Muscle of back (tissue), 3 donors: ENCODE measurements at regions not wholly inside any gene's neighbourhood (a gene's known extent, or its start where the extent isn't known, plus 50 kb on each side); places are given as distances from the start of the nearest gene placed in this dataset.

ENCODE experiments used
- DNase-seq, 3 donors: peaks; one replicate each; pipeline versions ENCODE4 v3.0.0 to v3.0.0-alpha.2; 2013

- no peak for DNase-seq
Measured at GRCh38 chr20:48205281-48205782, 420.1 kb upstream of the SULF2 start.

GRCh38 chr20:48204499-48204898 is 419.2 kb upstream of the SULF2 start:
- DNase-seq: no peak

DNA sequence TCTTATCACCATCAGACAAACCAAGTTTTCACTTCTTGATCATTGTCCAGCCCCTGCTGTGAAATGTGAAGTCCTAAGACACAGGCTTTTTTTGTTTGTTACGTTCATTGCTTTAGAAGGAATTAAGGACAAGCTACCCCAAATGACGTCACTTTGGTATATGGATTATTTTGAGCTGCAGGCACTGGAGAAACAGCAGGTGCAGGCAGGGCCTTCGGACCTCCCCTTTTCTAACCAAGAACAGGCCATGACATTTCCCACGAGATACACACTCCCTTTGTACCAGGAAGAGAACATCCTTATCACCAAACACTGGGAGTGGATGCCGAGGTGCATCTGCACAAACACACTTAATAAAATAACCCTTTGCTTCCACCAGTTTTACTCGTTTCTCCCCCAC is 418.0 kb upstream of the SULF2 start:
- DNase-seq: no peak

DNA sequence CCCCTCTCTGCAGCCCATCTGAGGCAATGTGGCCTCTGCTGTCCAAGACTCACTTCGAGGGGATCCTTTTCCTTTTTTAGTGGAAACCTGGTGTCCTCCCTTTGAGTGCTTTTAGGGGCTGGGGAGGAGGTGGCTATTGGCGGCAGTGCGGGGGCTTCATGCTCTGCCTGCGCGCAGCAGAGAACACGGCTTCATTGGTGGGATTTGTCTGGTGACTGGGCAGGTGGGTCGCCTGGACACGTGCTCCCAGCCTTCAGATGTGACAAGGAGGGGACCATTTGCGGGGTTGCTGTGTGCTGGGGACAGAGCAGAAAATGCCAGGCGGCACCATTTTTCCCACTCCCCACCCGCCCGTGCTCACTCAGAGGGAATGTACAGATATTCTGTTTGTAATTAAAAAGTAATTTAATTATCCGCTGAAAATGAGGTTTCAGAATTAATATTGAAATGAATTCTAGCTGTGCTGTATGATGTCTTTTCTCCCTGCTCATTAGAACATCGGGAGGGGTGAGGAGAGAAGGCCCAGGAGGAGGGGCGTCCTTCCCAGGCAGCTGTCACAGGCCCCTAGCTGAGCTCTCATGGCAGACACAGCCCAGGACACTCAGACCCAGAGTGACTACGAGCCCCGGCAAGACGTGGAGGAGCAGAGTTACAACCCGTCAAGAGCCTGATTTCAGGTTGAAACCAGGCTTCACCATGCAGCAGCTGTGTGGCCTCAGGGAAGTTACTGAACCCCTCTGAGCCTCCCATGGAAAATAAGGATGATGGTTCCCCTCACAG is 417.2 kb upstream of the SULF2 start:
- no peak for DNase-seq

- no peak for DNase-seq
Measured at GRCh38 chr20:48201885-48202284, 416.6 kb upstream of the SULF2 start.

GRCh38 chr20:48201188-48201587 is 415.9 kb upstream of the SULF2 start:
- no peak for DNase-seq

- peak; percentile 30 to 84 (median 57) for DNase-seq
Measured at GRCh38 chr20:48198929-48199451, 413.7 kb upstream of the SULF2 start.

- peak in 2 of 3 donors; percentile 53 to 71 for DNase-seq
Measured at GRCh38 chr20:48197066-48197465, 411.8 kb upstream of the SULF2 start.

GRCh38 chr20:48196486-48196885 is 411.2 kb upstream of the SULF2 start:
- DNase-seq: no peak

GRCh38 chr20:48196001-48196400 is 410.7 kb upstream of the SULF2 start:
- DNase-seq: no peak

GRCh38 chr20:48195121-48195870 is 410.0 kb upstream of the SULF2 start:
- DNase-seq: no peak

DNA sequence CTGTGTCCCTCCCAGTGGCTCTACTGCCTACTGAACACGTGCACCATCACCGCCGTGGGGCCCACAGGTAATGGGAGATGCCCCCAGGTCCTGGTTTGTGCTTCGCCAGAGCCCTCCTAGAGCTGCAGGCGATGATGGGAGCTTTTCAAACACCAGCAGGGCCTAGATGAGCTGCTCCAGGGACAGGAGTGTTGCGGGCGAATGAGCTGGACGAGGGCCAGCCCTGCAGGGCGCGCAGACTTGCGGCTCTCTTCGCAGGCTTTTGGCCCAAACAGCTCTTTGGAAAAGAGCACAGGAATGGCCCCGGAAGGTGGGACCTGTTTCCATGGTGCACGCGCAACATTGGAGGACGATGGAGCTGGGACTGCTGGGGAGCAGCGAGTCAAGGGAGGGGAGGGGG is 409.3 kb upstream of the SULF2 start:
- DNase-seq: no peak

DNA sequence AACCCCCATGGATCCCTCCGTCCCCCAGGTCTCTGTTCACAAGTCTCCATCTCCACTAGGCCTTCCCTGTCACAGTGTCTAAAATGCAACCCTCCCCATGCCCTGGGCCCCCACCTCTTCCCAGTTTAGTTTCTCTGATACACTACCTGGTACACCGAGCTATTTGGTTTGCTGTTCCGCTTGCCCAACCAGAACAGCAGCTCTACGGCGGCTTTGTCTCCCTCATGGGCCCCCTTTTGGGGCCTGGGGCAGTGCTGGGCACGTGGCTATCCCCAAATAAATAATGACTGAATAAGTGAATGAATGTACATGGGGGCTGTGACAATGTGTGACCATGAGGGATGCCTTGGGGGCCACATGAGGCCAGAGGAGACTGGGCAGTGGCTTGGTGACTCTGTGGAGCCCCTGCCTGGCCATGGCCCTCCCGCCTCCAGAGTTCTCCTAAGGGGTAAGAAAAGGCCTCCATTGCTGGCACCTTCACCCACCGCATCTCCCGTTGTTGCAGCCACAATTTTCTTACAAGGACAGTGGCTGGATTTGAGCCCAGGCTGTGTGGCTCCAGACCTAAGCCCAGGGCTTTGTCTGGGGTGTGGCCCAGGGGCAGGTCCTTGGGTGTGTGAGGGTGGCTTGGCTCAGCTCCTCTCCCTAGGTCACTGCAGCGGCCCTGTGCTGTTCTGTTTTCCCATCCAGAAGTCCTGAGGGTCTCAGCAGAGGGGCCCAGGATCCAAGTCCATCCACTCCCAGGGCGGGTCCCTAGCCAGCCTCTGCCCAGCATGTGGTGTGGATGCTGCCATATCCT is 408.5 kb upstream of the SULF2 start:
- DNase-seq: no peak

GRCh38 chr20:48192109-48192508 is 406.8 kb upstream of the SULF2 start:
- no peak for DNase-seq

GRCh38 chr20:48191200-48191599 is 405.9 kb upstream of the SULF2 start:
- DNase-seq: no peak

DNA sequence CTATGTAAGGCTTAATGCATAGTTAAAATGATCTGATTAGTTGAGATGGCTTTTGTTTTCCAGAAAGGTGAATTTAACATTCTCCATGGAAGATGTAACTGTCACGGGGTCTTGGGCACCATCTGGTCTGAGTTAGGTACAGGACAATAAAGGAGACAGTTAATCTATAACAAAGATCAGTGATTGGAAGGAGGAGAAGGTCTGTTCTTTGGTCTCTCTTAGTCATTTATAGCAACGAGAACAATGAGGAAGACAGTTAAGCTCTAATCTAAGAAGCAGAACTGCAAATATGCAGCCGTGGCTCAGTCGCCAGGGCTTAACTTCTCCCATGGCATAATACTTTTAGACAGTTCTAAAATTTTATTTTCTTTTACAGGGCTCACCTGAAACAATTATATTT is 405.5 kb upstream of the SULF2 start:
- no peak for DNase-seq

GRCh38 chr20:48189181-48189580 is 403.9 kb upstream of the SULF2 start:
- no peak for DNase-seq

DNA sequence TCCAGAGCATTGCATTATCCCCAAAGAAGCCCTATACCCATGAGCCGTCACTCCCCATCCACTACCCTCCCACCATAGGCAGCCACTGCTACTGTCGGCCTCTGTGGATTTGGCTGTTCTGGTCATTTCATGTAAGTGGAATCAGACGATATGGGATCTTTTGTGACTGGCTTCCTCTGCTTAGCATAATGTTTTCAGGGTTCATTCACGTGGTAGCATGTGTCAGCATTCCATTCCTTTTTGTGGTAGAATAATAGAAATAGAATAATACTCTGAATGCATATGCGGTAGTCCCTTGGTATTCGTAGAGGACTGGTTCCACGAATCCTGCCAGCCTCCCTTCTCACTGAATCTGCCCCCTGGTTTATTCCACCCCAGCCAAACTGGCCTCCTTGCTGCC is 402.6 kb upstream of the SULF2 start:
- no peak for DNase-seq

GRCh38 chr20:48186915-48187314 is 401.6 kb upstream of the SULF2 start:
- no peak for DNase-seq

DNA sequence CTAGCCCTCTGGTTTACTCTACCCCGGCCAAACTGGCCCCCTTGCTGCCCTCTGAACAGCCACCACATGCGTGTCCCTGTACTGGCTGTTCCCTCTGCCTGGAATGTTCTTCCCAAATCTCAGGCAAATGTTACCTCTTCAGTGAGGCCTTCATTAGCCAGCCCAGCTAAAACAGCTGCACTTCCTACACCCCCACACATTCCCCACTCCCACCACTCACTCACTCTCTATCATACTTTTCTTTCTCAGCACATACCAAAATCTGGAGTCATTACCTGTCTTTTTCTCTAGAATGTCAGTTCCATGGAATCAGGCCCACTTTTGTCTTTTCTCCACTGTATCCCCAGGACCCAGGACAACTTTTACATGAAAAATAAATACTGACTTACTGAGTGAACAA is 401.2 kb upstream of the SULF2 start:
- no peak for DNase-seq

- DNase-seq: no peak
Measured at GRCh38 chr20:48184229-48184628, 398.9 kb upstream of the SULF2 start.

- no peak for DNase-seq
Measured at GRCh38 chr20:48181261-48181935, 396.1 kb upstream of the SULF2 start.
